ENCODE measurements at regions not wholly inside any gene's neighbourhood (a gene's known extent, or its start where the extent isn't known, plus 50 kb on each side); places are given as distances from the start of the nearest gene placed in this dataset.

GRCh38 chr15:25226360-25226759 lies 212.5 kb downstream of the UBE3A start:
- DNase-seq (ENCODE audit: low read depth in 1 of 2, low spot score in 1 of 2) = no peak
- TF ChIP-seq POLR2AphosphoS5 (IDR thresholded peaks at IDR 0.05; ENCODE audit: low read depth) (no peak), CTCF (IDR thresholded peaks at IDR 0.05; ENCODE audit: insufficient read depth, low read length) (no peak), REST (IDR thresholded peaks at IDR 0.05; ENCODE audit: insufficient replicate concordance, low read depth) (no peak), GABPA (IDR thresholded peaks at IDR 0.05; ENCODE audit: low read depth) (no peak), SPI1 (IDR thresholded peaks at IDR 0.05; ENCODE audit: borderline replicate concordance, low read depth) (no peak)
- Histone ChIP-seq H3K4me3 (replicated peaks; ENCODE audit: insufficient read depth, low read length) (no peak overlapping the region), H3K27ac (replicated peaks) (no peak overlapping the region), H3K27me3 (ENCODE audit: insufficient read depth, poor library complexity, severe bottlenecking) (no peaks in the 10 kb centered on the region)

- no peak for DNase-seq (ENCODE audit: low read depth in 1 of 2, low spot score in 1 of 2)
- no peak overlapping the region for H3K4me3 ChIP-seq (replicated peaks; ENCODE audit: insufficient read depth, low read length)
- no peak for TF ChIP-seq POLR2AphosphoS5 (IDR thresholded peaks at IDR 0.05; ENCODE audit: low read depth)
- no peak overlapping the region for H3K27ac ChIP-seq (replicated peaks)
- H3K27me3 ChIP-seq (ENCODE audit: insufficient read depth, poor library complexity, severe bottlenecking) = no peaks in the 10 kb centered on the region
Observed at GRCh38 chr15:25228261-25228660, 210.6 kb downstream of the UBE3A start.

- Histone ChIP-seq H3K27ac (replicated peaks) (no peak overlapping the region), H3K4me3 (replicated peaks; ENCODE audit: insufficient read depth, low read length) (no peak overlapping the region), H3K27me3 (ENCODE audit: insufficient read depth, poor library complexity, severe bottlenecking) (no peaks in the 10 kb centered on the region)
- TF ChIP-seq POLR2AphosphoS5 (IDR thresholded peaks at IDR 0.05; ENCODE audit: low read depth) (no peak), SPI1 (IDR thresholded peaks at IDR 0.05; ENCODE audit: borderline replicate concordance, low read depth) (no peak), REST (IDR thresholded peaks at IDR 0.05; ENCODE audit: insufficient replicate concordance, low read depth) (no peak), GABPA (IDR thresholded peaks at IDR 0.05; ENCODE audit: low read depth) (no peak), CTCF (IDR thresholded peaks at IDR 0.05; ENCODE audit: insufficient read depth, low read length) (no peak)
- no peak for DNase-seq (ENCODE audit: low read depth in 1 of 2, low spot score in 1 of 2)
Observed at GRCh38 chr15:25230442-25230841, 208.4 kb downstream of the UBE3A start.

- Histone ChIP-seq H3K27me3 (ENCODE audit: insufficient read depth, poor library complexity, severe bottlenecking) (no peaks in the 10 kb centered on the region), H3K4me3 (replicated peaks; ENCODE audit: insufficient read depth, low read length) (no peak overlapping the region), H3K27ac (replicated peaks) (no peak overlapping the region)
- no peak for DNase-seq (ENCODE audit: low read depth in 1 of 2, low spot score in 1 of 2)
- no peak for TF ChIP-seq POLR2AphosphoS5 (IDR thresholded peaks at IDR 0.05; ENCODE audit: low read depth)
- no peak for TF ChIP-seq GABPA (IDR thresholded peaks at IDR 0.05; ENCODE audit: low read depth)
- no peak for TF ChIP-seq REST (IDR thresholded peaks at IDR 0.05; ENCODE audit: insufficient replicate concordance, low read depth)
Observed at GRCh38 chr15:25233766-25234350, 205.0 kb downstream of the UBE3A start.

Data from HL-60 (cell line).